Activated CD4-positive, alpha-beta T cell treated with anti-CD3 and anti-CD28 coated beads, Interleukin-2, amount 50 U/mL, for 48 hours (primary cell): ENCODE measurements at regions not wholly inside any gene's neighbourhood (a gene's known extent, or its start where the extent isn't known, plus 50 kb on each side); places are given as distances from the start of the nearest gene placed in this dataset.
"Not testable (repeated sequence)": the region's sequence is repeated elsewhere in the genome, so short reads cannot be mapped to it uniquely, and the experiment has no call there.

ENCODE experiments used
- DNase-seq, 2 experiments: peaks; one replicate each; pipeline ENCODE4 v3.0.0-alpha.2; 2020

DNA sequence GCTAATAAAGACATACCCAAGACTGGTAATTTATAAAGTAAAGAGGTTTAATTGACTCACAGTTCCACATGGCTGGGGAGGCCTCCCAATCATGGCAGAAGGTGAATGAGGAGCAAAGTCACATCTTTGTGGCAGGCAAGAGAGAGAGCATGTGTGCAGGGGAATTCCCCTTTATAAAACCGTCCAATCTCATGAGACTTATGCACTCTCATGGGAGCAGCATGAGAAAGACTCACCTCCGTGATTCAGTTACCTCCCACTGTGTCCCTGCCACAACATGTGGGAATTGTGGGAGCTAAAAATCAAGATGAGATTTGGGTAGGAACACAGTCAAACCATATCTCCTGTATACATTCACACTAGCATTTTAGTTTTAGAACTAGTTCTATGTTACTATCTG lies 101.7 kb upstream of the NIPA1 start:
- not testable (repeated sequence) for DNase-seq

DNA sequence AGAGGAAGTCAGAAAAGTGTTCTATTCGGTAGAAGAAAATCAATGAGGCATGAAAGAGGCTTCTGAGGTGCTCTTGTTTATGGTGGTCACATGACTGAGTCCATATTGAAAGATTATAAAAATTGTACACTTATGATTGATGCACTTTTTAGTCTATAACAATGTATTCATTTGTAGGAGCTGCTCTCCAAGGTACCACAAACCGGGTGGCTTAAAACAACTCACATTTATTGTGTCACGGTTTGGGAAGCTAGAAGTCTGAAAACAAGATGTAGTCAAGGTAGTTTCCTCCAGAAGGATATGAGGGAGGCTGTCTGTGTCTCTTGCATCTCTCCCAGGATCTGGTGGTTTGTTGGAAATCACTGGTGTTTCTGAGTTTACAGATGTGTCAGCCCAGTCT lies 86.6 kb upstream of the NIPA1 start:
- not testable (repeated sequence) for DNase-seq

DNA sequence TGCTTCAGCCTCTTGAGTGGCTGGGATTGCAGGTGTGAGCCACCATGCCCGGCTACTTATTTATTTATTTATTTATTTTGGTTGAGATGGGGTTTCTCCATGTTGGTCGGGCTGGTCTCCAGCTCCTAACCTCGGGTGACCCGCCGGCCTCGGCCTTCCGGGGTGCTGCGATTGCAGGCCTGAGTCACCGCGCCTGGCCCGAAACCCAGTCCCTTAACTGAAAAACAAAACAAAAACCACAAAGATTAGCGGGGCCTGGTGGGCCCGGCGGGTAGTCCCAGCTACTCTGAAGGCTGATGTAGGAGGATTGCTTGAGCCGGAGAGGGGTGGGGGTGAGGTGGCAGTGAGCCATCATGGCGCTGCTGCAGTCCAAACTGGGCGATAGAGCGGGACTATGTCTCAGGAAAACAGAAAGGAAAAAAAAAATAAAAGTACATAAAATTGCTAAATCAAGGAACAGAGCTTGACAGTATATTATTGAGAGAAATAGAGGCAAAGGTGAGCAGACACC lies 75.6 kb upstream of the NIPA1 start:
- DNase-seq = not testable (repeated sequence)

DNA sequence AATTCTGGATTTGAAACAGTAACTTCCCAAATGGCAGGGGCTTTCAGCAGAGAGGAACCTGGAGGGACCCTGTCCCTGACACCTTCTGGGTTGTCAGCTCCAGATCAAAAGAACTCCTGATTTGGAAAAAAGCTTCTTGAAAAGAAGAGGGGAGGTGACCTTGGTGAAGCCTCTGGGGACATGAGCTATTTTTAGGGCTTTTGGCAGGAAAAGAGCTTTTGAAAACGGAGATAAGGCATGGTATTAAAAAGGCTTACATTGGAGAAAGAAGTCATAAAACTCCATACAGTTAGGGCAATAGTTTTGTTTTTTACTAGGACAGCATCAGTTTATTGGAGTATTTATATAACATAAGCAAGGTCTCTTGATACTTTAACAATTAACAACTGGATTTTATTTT lies 72.5 kb upstream of the NIPA1 start:
- DNase-seq = not testable (repeated sequence)

DNA sequence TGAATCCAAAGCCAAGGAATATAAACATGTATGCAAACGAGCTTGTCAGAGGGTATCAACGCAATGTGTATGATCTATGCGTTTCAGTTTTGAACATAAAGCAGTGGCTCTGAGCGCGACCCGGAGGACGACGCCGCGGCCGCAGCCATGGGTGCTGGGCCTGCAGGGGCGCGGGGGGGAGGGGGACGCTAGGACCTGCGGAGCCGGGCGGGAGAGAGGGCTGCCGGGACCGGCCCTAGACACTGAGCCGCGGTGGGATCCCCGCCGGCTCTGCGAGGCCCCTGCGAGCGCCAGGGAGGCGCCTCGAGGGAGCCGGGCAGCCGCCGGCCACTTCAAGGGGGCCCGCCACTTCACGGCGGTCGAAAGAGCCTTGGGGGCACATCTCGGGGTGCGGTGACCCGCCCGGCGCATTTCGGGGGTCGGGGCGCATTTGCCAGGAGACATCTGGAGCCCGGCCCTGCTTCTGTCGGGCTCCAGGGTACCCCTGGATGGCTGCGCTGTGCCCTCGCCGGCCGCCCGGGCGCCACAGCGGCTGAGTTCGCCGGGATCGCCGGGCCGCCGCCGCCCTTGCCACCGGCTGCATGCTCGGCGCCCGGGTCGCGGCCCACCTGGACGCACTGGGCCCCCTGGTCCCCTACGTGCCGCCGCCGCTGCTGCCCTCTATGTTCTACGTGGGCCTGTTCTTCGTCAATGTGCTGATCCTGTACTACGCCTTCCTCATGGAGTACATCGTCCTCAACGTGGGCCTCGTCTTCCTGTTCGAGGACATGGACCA lies 71.9 kb upstream of the NIPA1 start:
- DNase-seq = not testable (repeated sequence)

DNA sequence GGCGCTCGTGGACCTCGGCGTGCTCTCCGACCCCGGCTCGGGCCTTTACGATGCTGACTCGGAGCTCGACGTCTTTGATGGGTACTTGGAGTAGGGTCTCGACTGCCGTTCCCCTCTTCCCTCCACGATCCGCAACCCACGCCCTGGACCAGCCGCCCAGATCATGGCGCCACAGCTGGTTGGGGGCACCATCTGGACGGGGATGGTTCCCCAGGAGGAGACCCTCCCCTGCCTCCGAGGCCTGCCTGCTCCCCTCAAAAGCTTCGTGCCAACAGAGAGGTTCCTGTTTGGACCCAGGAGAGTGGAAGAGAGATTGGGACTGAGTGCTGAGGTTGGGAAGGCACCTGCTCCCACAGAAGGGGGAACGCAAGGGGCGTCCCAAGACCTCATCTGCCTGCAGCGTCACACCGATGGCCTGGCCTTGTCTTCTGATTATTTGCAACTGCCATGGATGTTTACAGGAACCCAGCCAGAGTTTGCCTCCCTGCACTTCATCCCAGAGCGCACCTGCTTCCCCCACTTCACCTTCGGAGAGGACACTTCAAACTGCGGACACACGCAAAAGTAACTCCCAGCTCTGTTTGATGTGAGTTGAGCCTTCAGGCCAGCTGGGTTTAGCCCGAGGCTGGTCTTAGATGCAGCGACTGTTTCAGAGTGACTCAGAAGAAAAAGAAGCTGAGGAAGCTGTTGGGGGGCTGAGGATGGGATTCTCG lies 71.2 kb upstream of the NIPA1 start:
- not testable (repeated sequence) for DNase-seq

DNA sequence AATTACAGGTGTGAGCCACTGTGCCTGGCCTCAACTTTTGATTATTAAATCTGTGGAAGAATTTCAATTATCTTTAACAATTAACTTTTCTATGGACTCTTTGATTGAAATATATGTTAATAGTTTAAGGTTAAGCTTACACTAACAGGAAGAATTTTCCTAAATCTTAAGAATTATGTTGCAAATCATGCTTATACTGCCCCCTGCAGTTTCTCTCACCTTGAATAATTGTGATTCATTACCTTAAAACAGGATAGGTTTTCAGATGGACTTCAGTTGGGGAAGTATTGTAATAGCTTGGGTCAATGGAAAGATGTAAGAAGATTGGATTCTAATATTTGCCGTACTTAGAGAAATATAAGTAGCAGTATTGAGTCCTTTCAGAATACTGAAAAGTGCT lies 66.5 kb upstream of the NIPA1 start:
- not testable (repeated sequence) for DNase-seq

DNA sequence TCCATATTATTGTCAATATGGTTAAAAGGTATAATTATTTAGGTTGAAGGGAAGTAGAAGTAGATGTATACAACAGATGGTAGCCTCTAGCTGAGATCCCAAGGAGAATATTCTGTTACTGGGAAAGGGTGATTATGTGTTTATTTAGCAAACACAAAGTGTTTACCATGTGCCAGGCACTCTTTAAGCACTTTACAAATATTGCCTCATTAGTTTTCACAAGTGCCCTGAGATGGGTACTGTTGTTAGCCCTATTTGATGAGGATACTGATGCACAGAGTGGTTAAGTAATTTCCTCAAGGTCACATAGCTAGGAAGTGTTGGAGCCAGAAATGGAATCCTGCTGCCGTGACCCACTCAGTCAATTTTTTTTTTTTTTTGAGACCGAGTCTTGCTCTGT lies 60.3 kb upstream of the NIPA1 start:
- not testable (repeated sequence) for DNase-seq

DNA sequence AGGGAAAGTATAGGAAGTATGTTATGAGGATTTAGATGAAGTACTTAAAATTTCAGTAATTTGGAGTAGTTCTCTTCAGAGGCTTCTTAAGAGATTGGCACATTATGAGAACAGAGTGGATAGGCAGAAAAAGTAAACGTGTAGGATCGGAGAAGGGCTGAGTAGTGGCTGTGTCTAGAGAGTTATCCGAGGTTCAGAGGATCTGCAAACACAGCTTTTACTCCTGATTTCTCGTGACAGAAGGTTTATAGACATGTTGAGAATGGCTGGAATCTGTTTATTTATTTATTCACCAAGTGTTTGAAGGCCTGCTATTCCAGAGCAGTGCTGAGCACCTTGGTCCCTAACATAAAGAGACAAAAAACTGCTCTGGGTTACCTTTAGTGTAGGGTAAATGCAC lies 51.4 kb upstream of the NIPA1 start:
- not testable (repeated sequence) for DNase-seq

DNA sequence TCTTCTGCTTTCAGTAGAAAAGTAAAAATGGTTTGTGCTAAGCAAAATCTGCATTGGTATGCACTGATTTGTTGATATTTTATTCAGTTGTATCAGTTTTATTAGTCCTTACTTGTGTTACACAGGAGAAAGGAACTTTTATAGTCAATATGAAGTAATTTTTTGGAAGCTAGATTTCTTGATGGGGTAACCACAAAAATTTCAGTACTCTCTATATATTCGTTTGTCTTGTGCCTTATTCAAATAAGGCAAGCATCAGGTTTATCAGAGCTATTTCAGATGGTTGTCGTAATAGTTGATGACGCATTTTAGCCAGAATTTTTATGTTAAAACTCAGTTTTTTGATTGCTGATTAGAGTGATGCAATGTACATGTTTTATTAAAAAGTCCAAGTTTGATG lies 50.7 kb upstream of the NIPA1 start:
- DNase-seq = no peak

DNA sequence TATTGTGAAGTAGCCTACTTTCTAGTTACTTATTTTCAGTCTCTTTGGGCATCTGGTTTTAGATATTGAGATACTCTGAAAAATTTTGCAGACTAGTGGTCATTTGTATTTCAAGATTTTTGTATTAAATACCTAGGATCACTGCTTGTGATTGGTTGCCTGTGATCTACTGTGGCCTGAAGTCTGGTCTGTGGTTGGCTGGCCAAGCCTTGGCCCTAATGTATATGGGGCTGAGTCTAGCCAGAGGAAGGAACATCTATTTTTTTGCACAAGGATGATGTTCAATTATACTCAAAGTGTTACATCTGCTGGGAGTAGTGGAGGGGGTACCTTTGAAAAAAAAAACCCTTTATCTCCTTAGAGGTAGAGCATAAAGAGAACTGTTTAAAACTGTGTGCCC lies 50.2 kb upstream of the NIPA1 start:
- not testable (repeated sequence) for DNase-seq
